Muscle layer of duodenum (tissue), 2 donors: ENCODE measurements at regions not wholly inside any gene's neighbourhood (a gene's known extent, or its start where the extent isn't known, plus 50 kb on each side); places are given as distances from the start of the nearest gene placed in this dataset.

Source experiments
- H3K27ac ChIP-seq: one replicate; pipeline ENCODE4 v1.7.0; 2013; ENCODE audit warnings: mild to moderate bottlenecking, low read length
- H3K27me3 ChIP-seq: one replicate; pipeline ENCODE4 v1.7.0; 2013; ENCODE audit warnings: low read depth, mild to moderate bottlenecking, control low read depth, low read length
- H3K36me3 ChIP-seq, 2 donors: one replicate each; pipeline ENCODE4 v1.7.0; 2013; ENCODE audit warnings: low read length in 2 of 2, control low read depth in 1 of 2, mild to moderate bottlenecking in 1 of 2; ENCODE audit not compliant: insufficient read depth in 2 of 2, control insufficient read depth in 1 of 2
- H3K4me1 ChIP-seq, 2 donors: one replicate each; pipeline ENCODE4 v1.7.0; 2013; ENCODE audit warnings: low read length in 2 of 2, mild to moderate bottlenecking in 2 of 2, control low read depth in 1 of 2, moderate library complexity in 1 of 2; ENCODE audit not compliant: insufficient read depth in 2 of 2, control insufficient read depth in 1 of 2
- H3K4me3 ChIP-seq, 2 donors: one replicate each; pipeline ENCODE4 v1.7.0; 2013; ENCODE audit warnings: low read length in 2 of 2, low read depth in 1 of 2, mild to moderate bottlenecking in 1 of 2
- H3K9me3 ChIP-seq, 2 donors: one replicate each; pipeline ENCODE4 v1.7.0; 2013; ENCODE audit warnings: low read length in 2 of 2, control low read depth in 1 of 2, mild to moderate bottlenecking in 1 of 2; ENCODE audit not compliant: control insufficient read depth in 1 of 2
- donor health status: healthy.

DNA sequence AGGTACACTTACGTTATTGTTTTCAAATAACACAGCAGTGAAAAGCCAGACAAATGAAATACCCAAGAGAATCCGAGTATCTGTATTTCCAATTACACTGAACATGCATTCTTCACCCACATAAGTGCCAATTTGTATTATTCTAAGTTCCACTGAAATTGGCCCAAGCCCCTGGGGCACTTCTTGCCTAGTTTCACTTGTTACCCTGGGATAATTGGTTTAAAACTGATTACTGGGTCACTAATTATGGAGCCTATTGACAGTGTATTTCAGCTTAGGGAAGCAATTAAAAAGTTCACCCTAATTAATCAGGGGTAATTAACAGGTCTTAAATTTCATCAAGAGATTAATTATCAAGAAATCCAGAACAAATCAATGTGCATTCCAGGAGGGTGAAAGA lies 60.5 kb upstream of the HS3ST2 start:
- Histone ChIP-seq H3K36me3 (no peaks in the 10 kb centered on the region), H3K27ac (no peak overlapping the region), H3K27me3 (no peaks in the 10 kb centered on the region), H3K4me1 (no peaks in the 10 kb centered on the region), H3K9me3 (no peaks in the 10 kb centered on the region), H3K4me3 (no peak overlapping the region)

DNA sequence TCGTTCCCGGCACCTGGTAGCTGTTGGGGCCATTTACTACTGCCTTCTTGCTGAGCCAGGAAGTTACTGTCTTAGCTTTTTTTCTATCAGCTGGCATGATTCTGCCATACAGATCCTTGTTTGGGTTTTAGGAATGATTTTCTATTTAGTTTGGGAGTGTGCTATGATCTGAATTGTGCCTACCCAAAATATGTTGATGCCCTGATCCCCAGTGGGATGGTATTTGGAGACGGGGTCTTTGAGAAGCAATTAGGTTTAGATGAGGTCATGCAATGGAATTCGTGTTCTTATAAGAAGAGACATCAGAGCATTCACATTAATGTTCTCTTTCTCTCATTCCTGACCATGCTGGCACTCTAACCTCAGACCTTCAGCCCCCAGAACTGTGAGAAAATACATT lies 59.4 kb upstream of the HS3ST2 start:
- Histone ChIP-seq H3K4me3 (no peak overlapping the region), H3K27ac (no peak overlapping the region), H3K9me3 (no peaks in the 10 kb centered on the region), H3K4me1 (no peaks in the 10 kb centered on the region), H3K27me3 (no peaks in the 10 kb centered on the region), H3K36me3 (no peaks in the 10 kb centered on the region)

DNA sequence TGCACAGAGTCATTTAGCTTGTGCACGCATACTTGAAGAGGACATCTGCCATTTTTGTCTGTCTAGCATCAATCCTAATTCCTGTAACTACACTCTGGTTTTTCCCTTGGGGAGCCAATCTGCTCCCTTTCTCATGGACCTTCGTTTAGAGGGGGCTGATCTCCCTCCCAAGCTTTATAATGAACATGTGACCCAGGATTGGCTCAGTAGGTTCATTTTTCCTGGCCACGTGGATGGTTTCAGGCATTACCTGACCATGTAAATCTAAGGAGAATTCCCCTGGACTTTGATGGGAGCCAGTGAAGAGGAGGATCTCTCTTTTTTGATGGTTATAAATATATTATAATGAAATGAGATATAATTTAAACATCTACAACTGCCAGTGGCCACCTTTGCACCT lies 56.8 kb upstream of the HS3ST2 start:
- no peak overlapping the region for H3K27ac ChIP-seq
- H3K9me3 ChIP-seq, result no peaks in the 10 kb centered on the region
- H3K36me3 ChIP-seq, result no peaks in the 10 kb centered on the region
- H3K4me3 ChIP-seq, result no peak overlapping the region
- no peaks in the 10 kb centered on the region for H3K4me1 ChIP-seq
- H3K27me3 ChIP-seq, result no peaks in the 10 kb centered on the region

DNA sequence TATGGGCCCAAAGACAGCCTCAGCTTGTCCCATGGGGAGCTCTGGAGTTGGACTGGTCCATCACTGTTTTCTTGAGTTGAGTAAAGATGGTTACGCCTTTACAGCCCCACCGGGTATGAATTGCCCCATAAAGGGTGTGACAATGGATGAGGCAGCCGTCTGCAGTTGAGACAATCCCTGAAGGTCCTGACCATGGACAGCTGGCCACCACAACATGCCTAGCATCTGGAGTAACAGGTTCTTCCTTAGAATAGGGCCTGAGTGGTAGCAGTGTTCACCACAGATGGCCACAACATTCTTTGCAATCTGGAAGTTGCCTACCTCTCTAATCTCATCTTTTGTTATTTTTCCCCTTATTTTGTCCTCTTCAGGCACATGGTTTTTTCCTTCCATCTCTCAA lies 51.5 kb upstream of the HS3ST2 start:
- peaks cover 0 to 25% of the 10 kb centered on the region in 2 donors for H3K4me1 ChIP-seq

DNA sequence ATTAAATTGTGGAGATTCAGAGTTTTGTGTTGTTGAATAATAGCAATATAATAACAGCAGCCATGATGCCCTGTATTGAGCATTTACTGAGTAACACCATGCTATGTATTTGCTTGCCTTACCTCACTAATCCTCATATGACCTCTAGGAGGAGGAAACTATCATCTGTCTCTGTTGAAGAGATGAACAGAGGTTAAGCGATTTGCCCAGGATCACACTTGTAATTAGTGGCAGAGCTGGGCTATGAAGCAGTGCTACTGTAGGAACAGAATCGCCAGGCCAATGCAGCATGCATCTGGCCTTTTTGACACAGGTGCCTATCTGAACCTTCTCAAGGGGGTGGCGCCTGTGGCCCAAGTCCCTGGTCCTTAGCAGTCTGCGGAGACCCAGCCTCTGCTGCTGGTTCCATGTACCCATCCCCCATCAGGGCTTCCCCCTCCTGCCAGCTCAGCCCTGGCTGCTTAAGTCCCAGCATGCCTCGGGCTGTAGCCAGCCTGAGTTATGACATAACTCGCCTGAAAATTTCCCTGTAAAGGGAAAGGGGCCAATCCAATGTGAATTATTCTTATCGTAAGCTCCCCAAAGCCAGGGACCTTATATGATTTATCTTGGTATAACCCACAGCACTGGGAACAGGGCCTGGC lies 50.4 kb upstream of the HS3ST2 start:
- Histone ChIP-seq H3K27me3 (no peaks in the 10 kb centered on the region), H3K27ac (no peak overlapping the region), H3K36me3 (no peaks in the 10 kb centered on the region), H3K4me1 (peaks cover 0 to 25% of the 10 kb centered on the region in 2 donors), H3K9me3 (no peaks in the 10 kb centered on the region), H3K4me3 (no peak overlapping the region)

More for the DNA sequence above, 51.5 kb upstream of the HS3ST2 start:
- H3K27ac ChIP-seq, result no peak overlapping the region
- no peak overlapping the region for H3K4me3 ChIP-seq
- no peaks in the 10 kb centered on the region for H3K27me3 ChIP-seq
- H3K36me3 ChIP-seq, result no peaks in the 10 kb centered on the region
- no peaks in the 10 kb centered on the region for H3K9me3 ChIP-seq
